DOHH2 (cell line): ENCODE measurements at regions not wholly inside any gene's neighbourhood (a gene's known extent, or its start where the extent isn't known, plus 50 kb on each side); places are given as distances from the start of the nearest gene placed in this dataset.

Experiments
- H3F3A ChIP-seq: fragments of 200-600 bp; sonication (generic), shearing (Covaris generic); 2 replicates; pipeline ENCODE4 v1.6.0; 2016; ENCODE audit warnings: antibody characterized with exemption, mild to moderate bottlenecking; ENCODE audit not compliant: control insufficient read depth, insufficient read depth
- H3K27ac ChIP-seq: fragments of 200-600 bp; sonication (generic); 2 replicates; pipeline ENCODE4 v1.5.1; 2014; ENCODE audit warnings: low read depth, mild to moderate bottlenecking, low read length, moderate library complexity
- H3K27me3 ChIP-seq: fragments of 200-600 bp; sonication (generic); 2 replicates; pipeline ENCODE4 v1.6.1; 2014; ENCODE audit warnings: mild to moderate bottlenecking, low read length, mixed read lengths; ENCODE audit not compliant: control insufficient read depth
- H3K36me3 ChIP-seq: fragments of 200-600 bp; sonication (generic); 2 replicates; pipeline ENCODE4 v1.6.1; 2014; ENCODE audit warnings: mild to moderate bottlenecking, low read length, moderate library complexity, mixed read lengths; ENCODE audit not compliant: control insufficient read depth
- H3K4me1 ChIP-seq: fragments of 200-600 bp; sonication (generic); 2 replicates; pipeline ENCODE4 v1.6.1; 2014; ENCODE audit warnings: mild to moderate bottlenecking, low read length, mixed read lengths; ENCODE audit not compliant: control insufficient read depth
- H3K4me2 ChIP-seq: fragments of 200-600 bp; sonication (generic); 2 replicates; pipeline ENCODE4 v1.6.0; 2014; ENCODE audit warnings: mild to moderate bottlenecking, low read length, moderate library complexity
- H3K4me3 ChIP-seq: fragments of 200-600 bp; sonication (generic); 2 replicates; pipeline ENCODE4 v1.5.1; 2014; ENCODE audit warnings: mild to moderate bottlenecking, low read length, mixed read lengths
- H3K79me2 ChIP-seq: fragments of 200-600 bp; sonication (generic); 2 replicates; pipeline ENCODE4 v1.6.1; 2014; ENCODE audit warnings: mild to moderate bottlenecking, low read length, mixed read lengths; ENCODE audit not compliant: control insufficient read depth
- H3K9me2 ChIP-seq: fragments of 200-600 bp; sonication (generic); replicated peaks from 2 replicates; pipeline ENCODE4 v1.6.1; 2014; ENCODE audit warnings: mild to moderate bottlenecking, low read length, mixed read lengths; ENCODE audit not compliant: control insufficient read depth
- H3K9me3 ChIP-seq: fragments of 200-600 bp; sonication (generic); 2 replicates; pipeline ENCODE4 v1.6.1; 2014; ENCODE audit warnings: antibody characterized with exemption, low read length, mixed read lengths; ENCODE audit not compliant: control insufficient read depth, insufficient read depth
- H4K20me1 ChIP-seq: fragments of 200-600 bp; sonication (generic); 2 replicates; pipeline ENCODE4 v1.6.0; 2014; ENCODE audit warnings: low read depth, mild to moderate bottlenecking, antibody characterized with exemption, low read length, moderate library complexity; ENCODE audit not compliant: control insufficient read depth, insufficient read depth
- EZH2phosphoT487 ChIP-seq: fragments of 200-600 bp; sonication (generic); IDR thresholded peaks from 2 replicates; pipeline ENCODE4 v1.6.1; 2017; ENCODE audit warnings: borderline replicate concordance, mild to moderate bottlenecking, antibody characterized with exemption, low read length, moderate library complexity, mixed read lengths
- TF ChIP-seq, protein P1 (sequence below): fragments of 200-600 bp; sonication (generic); IDR thresholded peaks from one replicate; pipeline ENCODE4 v1.5.1; 2014; ENCODE audit warnings: antibody characterized with exemption, mild to moderate bottlenecking, low read depth, low read length; ENCODE audit not compliant: poor library complexity, severe bottlenecking

DNA sequence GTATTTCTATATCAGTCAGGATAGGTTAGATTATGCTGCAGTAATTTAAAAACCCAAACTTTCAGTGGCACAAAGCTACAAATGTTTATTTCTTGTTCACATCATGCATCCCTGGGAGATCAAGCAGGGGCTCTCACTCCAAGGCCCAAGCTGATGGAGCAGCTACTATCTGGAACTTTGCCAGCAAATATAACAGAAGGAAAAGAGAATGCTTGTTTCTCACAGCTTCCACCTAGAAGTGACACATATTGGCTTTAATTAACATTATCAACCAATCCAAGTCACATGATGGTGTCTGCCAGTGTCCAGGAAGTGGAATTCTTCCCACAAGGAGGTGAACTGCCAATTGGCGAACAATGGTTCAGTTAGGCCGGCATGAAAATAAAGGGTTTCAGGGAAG, 306.9 kb downstream of the BCL11A start:
- TF ChIP-seq, protein P1, sequence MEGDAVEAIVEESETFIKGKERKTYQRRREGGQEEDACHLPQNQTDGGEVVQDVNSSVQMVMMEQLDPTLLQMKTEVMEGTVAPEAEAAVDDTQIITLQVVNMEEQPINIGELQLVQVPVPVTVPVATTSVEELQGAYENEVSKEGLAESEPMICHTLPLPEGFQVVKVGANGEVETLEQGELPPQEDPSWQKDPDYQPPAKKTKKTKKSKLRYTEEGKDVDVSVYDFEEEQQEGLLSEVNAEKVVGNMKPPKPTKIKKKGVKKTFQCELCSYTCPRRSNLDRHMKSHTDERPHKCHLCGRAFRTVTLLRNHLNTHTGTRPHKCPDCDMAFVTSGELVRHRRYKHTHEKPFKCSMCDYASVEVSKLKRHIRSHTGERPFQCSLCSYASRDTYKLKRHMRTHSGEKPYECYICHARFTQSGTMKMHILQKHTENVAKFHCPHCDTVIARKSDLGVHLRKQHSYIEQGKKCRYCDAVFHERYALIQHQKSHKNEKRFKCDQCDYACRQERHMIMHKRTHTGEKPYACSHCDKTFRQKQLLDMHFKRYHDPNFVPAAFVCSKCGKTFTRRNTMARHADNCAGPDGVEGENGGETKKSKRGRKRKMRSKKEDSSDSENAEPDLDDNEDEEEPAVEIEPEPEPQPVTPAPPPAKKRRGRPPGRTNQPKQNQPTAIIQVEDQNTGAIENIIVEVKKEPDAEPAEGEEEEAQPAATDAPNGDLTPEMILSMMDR: no peak
- TF ChIP-seq EZH2phosphoT487: no peak
- Histone ChIP-seq H3K9me3 (no peaks in the 10 kb centered on the region), H3K4me3 (no peak overlapping the region), H3K27ac (no peak overlapping the region), H3K4me1 (no peaks in the 10 kb centered on the region), H3F3A (no peaks in the 10 kb centered on the region), H3K27me3 (no peaks in the 10 kb centered on the region), H4K20me1 (no peaks in the 10 kb centered on the region), H3K79me2 (no peaks in the 10 kb centered on the region), H3K36me3 (no peaks in the 10 kb centered on the region), H3K4me2 (no peak overlapping the region), H3K9me2 (no peaks in the 10 kb centered on the region)

DNA sequence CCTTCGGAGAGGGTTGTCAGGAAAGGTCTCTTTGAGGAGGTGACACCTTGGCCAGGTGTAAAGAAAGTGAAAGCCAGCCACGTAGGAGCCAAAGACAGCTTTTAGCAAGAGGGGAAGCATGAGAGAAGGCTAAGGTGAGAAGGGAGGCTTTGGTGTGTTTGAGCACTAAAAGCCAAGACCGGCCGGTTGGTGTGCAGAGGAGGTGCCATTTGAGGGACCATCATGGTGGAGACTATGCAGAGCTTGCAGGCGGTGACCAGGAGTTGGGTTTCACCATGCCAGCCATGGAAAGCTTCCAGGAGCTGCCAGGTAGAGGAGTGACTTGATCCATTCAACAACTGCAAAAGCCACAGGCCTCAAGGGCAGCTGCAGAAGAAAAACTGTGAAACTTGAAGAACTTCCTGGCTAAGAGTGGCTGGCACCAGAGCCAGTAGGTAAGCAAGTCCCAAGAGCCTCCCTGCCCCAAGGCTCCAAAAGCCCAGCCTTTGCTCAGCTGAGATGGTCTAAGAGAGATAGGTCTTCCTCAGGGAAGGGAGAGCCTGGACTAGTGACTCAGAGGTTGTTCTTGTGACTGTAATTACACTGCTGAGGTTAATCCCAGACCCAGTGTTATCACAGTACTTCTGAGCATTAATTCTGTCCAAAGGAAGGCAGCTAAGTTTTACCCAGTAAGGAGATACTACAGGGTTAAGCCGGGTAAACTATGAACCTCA, 319.0 kb downstream of the BCL11A start:
- H3K9me2 ChIP-seq: no peaks in the 10 kb centered on the region
- no peak overlapping the region for H3K4me3 ChIP-seq
- H3K79me2 ChIP-seq: no peaks in the 10 kb centered on the region
- H4K20me1 ChIP-seq: no peaks in the 10 kb centered on the region
- H3K27me3 ChIP-seq: no peaks in the 10 kb centered on the region
- H3K27ac ChIP-seq: no peak overlapping the region
- H3K36me3 ChIP-seq: no peaks in the 10 kb centered on the region
- H3F3A ChIP-seq: no peaks in the 10 kb centered on the region
- no peaks in the 10 kb centered on the region for H3K4me1 ChIP-seq
- 0 out of 2 replicates have a peak, but pooled peaks cover 6% of the 10 kb centered on the region for H3K9me3 ChIP-seq
- no peak overlapping the region for H3K4me2 ChIP-seq
- no peak for TF ChIP-seq EZH2phosphoT487
- TF ChIP-seq, protein P1: no peak

DNA sequence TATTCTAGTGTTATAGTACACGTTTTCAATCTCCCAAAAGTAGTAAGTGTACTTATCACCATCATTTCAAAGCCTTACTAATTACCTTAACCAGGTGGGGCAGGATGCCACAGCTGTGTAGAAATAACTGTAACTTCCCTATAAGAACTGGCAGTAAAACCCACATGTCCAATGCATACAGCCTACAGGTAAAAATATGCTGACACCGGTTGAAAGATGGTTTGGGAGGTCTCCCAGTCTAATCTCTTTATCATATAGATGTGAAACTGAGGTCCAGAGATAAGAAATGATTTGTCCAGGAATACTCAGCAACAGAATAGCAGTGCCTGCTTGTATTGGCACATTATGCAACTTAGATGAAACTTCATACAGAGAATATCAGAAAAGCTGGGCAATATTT, 322.9 kb downstream of the BCL11A start:
- no peaks in the 10 kb centered on the region for H3K27me3 ChIP-seq
- H3K4me2 ChIP-seq: no peak overlapping the region
- H3F3A ChIP-seq: no peaks in the 10 kb centered on the region
- H4K20me1 ChIP-seq: no peaks in the 10 kb centered on the region
- H3K4me1 ChIP-seq: no peaks in the 10 kb centered on the region
- H3K4me3 ChIP-seq: no peak overlapping the region
- TF ChIP-seq EZH2phosphoT487: no peak
- TF ChIP-seq, protein P1: no peak
- peaks cover 16% of the 10 kb centered on the region; the same call in 1 of the 2 replicates for H3K9me3 ChIP-seq
- H3K27ac ChIP-seq: no peak overlapping the region
- no peaks in the 10 kb centered on the region for H3K36me3 ChIP-seq
- H3K9me2 ChIP-seq: no peaks in the 10 kb centered on the region
- H3K79me2 ChIP-seq: no peaks in the 10 kb centered on the region
